ENCODE measurements at regions not wholly inside any gene's neighbourhood (a gene's known extent, or its start where the extent isn't known, plus 50 kb on each side); places are given as distances from the start of the nearest gene placed in this dataset.
"Not testable (repeated sequence)": the region's sequence is repeated elsewhere in the genome, so short reads cannot be mapped to it uniquely, and the experiment has no call there.

DNA sequence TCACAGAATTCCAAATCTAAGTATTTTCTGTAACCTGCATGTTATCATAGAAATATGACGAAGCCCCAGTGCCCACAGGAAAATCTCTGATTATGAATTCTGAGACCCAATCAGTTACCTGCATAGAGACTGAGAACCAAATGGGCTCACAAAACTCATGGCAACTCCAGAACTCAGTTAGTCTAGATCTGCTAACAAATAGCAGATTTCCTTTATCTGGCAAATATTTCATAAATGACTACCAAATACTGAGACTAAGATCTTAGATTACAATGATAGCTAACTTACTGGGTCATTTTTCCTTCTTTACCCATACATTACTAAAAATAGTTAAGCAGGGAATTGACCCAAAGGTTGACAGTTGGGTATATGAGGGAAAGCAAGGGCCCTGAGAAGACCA is 228.1 kb upstream of the FAT3 start:
- Mint-ChIP-seq H3K9me3 (peaks cover 10 to 11% of the 10 kb centered on the region in 2 donors), H3K27me3 (ENCODE audit: low read depth in 2 of 2) (no peaks in the 10 kb centered on the region), H3K27ac (no peak overlapping the region), H3K36me3 (no peaks in the 10 kb centered on the region), H3K4me1 (no peaks in the 10 kb centered on the region), H3K4me3 (no peak overlapping the region)
- H3K27ac ChIP-seq (ENCODE audit: low read length) = no peak overlapping the region
- no peak overlapping the region for H3K4me3 ChIP-seq (ENCODE audit: low read length)
- 100% methylated on average over 1 of the region's 1 CpG for WGBS (ENCODE audit: insufficient coverage)
- H3K27me3 ChIP-seq (ENCODE audit: control insufficient read depth, insufficient read depth, low read length) = no peaks in the 10 kb centered on the region
- intact Hi-C loops (cut with micrococcal nuclease) = no loop called here
- H3K36me3 ChIP-seq (ENCODE audit: control insufficient read depth, insufficient read depth, low read length) = no peaks in the 10 kb centered on the region
- no peaks in the 10 kb centered on the region for H3K4me1 ChIP-seq (ENCODE audit: control insufficient read depth, insufficient read depth, low read length)
- H3K9me3 ChIP-seq (ENCODE audit: control insufficient read depth, insufficient read depth, low read length) = peaks cover 4% of the 10 kb centered on the region
- TF ChIP-seq, protein P1, sequence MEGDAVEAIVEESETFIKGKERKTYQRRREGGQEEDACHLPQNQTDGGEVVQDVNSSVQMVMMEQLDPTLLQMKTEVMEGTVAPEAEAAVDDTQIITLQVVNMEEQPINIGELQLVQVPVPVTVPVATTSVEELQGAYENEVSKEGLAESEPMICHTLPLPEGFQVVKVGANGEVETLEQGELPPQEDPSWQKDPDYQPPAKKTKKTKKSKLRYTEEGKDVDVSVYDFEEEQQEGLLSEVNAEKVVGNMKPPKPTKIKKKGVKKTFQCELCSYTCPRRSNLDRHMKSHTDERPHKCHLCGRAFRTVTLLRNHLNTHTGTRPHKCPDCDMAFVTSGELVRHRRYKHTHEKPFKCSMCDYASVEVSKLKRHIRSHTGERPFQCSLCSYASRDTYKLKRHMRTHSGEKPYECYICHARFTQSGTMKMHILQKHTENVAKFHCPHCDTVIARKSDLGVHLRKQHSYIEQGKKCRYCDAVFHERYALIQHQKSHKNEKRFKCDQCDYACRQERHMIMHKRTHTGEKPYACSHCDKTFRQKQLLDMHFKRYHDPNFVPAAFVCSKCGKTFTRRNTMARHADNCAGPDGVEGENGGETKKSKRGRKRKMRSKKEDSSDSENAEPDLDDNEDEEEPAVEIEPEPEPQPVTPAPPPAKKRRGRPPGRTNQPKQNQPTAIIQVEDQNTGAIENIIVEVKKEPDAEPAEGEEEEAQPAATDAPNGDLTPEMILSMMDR (IDR thresholded peaks at IDR 0.05) = no peak
- ATAC-seq (no peak), DNase-seq (no peak)

DNA sequence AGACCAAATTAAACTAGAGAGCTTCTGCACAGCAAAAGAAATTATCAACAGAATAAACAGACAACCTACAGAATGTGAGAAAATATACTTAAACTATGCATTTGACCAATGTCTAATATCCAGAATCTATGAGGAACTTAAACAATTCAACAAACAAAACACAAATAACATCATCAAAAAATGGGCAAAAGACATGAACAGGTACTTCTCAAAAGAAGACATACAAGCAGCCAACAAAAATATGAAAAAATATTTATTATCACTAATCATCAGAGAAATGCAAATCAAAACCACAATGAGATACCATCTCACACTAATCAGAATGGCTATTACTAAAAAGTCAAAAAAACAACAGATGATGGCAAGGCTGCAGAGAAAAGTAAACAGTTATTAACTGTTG is 236.2 kb upstream of the FAT3 start:
- peaks cover 10 to 16% of the 10 kb centered on the region in 2 donors for H3K9me3 Mint-ChIP-seq
- intact Hi-C loops (cut with micrococcal nuclease); H3K4me3 ChIP-seq (ENCODE audit: low read length): not testable (repeated sequence)

DNA sequence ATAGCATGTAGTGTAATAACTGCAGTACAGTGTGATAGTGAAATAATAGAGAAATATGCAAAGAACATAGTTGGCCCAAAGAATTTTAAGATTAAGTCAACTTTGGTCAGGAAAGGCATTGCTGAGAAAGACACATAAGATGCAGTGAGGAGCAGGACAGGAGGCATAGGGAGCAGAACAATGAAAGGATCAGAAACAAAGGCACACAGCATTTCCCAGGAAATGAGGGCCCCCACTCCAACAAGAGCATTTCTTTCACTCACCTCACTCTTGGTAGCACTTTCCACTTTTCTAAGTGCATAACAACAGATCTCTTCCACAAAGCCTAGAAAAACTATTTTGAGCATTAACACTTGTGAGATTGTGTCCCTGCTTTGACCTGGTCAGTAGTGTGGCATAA is 238.4 kb upstream of the FAT3 start:
- H3K27me3 ChIP-seq (ENCODE audit: control insufficient read depth, insufficient read depth, low read length) = no peaks in the 10 kb centered on the region
- no peaks in the 10 kb centered on the region for H3K4me1 ChIP-seq (ENCODE audit: control insufficient read depth, insufficient read depth, low read length)
- Mint-ChIP-seq H3K27ac (no peak overlapping the region), H3K4me1 (no peaks in the 10 kb centered on the region), H3K4me3 (no peak overlapping the region), H3K9me3 (peaks cover 10 to 15% of the 10 kb centered on the region in 2 donors), H3K36me3 (peaks cover 7% of the 10 kb centered on the region), H3K27me3 (ENCODE audit: low read depth in 2 of 2) (no peaks in the 10 kb centered on the region)
- TF ChIP-seq, protein P1 (IDR thresholded peaks at IDR 0.05) = no peak
- H3K4me3 ChIP-seq (ENCODE audit: low read length) = no peak overlapping the region
- no peak for ATAC-seq
- peaks cover 6% of the 10 kb centered on the region for H3K9me3 ChIP-seq (ENCODE audit: control insufficient read depth, insufficient read depth, low read length)
- H3K27ac ChIP-seq (ENCODE audit: low read length) = no peak overlapping the region
- DNase-seq = no peak
- no peaks in the 10 kb centered on the region for H3K36me3 ChIP-seq (ENCODE audit: control insufficient read depth, insufficient read depth, low read length)
- intact Hi-C loops (cut with micrococcal nuclease) = no loop called here

More for the DNA sequence above, 236.2 kb upstream of the FAT3 start:
- not testable (repeated sequence) for H3K4me1 Mint-ChIP-seq; H3K27me3 Mint-ChIP-seq (ENCODE audit: low read depth in 2 of 2); H3K36me3 Mint-ChIP-seq; H3K36me3 ChIP-seq (ENCODE audit: control insufficient read depth, insufficient read depth, low read length); H3K27me3 ChIP-seq (ENCODE audit: control insufficient read depth, insufficient read depth, low read length); H3K9me3 ChIP-seq (ENCODE audit: control insufficient read depth, insufficient read depth, low read length); ATAC-seq; H3K27ac ChIP-seq (ENCODE audit: low read length); H3K27ac Mint-ChIP-seq; DNase-seq; H3K4me1 ChIP-seq (ENCODE audit: control insufficient read depth, insufficient read depth, low read length); H3K4me3 Mint-ChIP-seq

DNA sequence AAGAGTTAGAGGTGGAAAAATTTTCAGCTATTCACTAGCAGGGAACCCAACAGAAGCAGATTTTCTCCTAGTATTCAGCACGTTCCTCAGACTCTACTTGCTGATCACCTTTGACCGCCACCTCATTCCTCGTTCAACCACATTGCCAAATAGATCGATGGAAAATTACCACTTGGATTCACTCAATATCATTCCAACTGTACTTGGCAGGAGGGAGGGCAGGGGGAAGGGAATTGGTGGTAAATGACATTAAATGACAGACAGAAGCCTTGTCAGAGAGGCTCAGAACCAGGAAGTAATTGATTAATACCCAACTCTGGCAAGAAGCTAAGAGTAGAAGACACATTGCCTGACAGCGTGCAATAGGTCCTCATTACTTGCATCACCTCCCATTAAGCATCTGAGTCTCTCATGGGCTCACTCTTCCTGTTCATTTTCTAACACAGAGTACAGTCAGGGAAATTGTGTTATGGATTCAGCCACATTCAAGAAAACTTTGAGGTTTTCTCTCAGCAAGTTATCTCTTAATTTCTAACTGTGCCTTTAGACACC is 240.5 kb upstream of the FAT3 start:
- intact Hi-C loops (cut with micrococcal nuclease) = no loop called here
- H3K4me3 ChIP-seq (ENCODE audit: low read length) = no peak overlapping the region
- 83% methylated on average over 4 of the region's 5 CpGs for WGBS (ENCODE audit: insufficient coverage)
- peaks cover 14 to 15% of the 10 kb centered on the region in 2 donors for H3K9me3 Mint-ChIP-seq
- peaks cover 7% of the 10 kb centered on the region for H3K36me3 Mint-ChIP-seq
- H3K27ac ChIP-seq (ENCODE audit: low read length) = no peak overlapping the region
- TF ChIP-seq, protein P1 (IDR thresholded peaks at IDR 0.05) = no peak
- H3K27me3 ChIP-seq (ENCODE audit: control insufficient read depth, insufficient read depth, low read length) = no peaks in the 10 kb centered on the region
- H3K4me1 ChIP-seq (ENCODE audit: control insufficient read depth, insufficient read depth, low read length) = no peaks in the 10 kb centered on the region
- peaks cover 11% of the 10 kb centered on the region for H3K9me3 ChIP-seq (ENCODE audit: control insufficient read depth, insufficient read depth, low read length)
- H3K27me3 Mint-ChIP-seq (ENCODE audit: low read depth in 2 of 2) = no peaks in the 10 kb centered on the region
- H3K4me3 Mint-ChIP-seq = no peak overlapping the region
- no peaks in the 10 kb centered on the region for H3K4me1 Mint-ChIP-seq
- ATAC-seq (no peak), DNase-seq (no peak)
- no peak overlapping the region for H3K27ac Mint-ChIP-seq
- no peaks in the 10 kb centered on the region for H3K36me3 ChIP-seq (ENCODE audit: control insufficient read depth, insufficient read depth, low read length)

Measured in natural killer cell (primary cell).